HCEC 1CT (cell line): ENCODE measurements at regions not wholly inside any gene's neighbourhood (a gene's known extent, or its start where the extent isn't known, plus 50 kb on each side); places are given as distances from the start of the nearest gene placed in this dataset.
"Not testable (repeated sequence)": the region's sequence is repeated elsewhere in the genome, so short reads cannot be mapped to it uniquely, and the experiment has no call there.

Experiments
- DNase-seq: peaks from one replicate; pipeline ENCODE4 v3.0.0-alpha.2; 2017

DNA sequence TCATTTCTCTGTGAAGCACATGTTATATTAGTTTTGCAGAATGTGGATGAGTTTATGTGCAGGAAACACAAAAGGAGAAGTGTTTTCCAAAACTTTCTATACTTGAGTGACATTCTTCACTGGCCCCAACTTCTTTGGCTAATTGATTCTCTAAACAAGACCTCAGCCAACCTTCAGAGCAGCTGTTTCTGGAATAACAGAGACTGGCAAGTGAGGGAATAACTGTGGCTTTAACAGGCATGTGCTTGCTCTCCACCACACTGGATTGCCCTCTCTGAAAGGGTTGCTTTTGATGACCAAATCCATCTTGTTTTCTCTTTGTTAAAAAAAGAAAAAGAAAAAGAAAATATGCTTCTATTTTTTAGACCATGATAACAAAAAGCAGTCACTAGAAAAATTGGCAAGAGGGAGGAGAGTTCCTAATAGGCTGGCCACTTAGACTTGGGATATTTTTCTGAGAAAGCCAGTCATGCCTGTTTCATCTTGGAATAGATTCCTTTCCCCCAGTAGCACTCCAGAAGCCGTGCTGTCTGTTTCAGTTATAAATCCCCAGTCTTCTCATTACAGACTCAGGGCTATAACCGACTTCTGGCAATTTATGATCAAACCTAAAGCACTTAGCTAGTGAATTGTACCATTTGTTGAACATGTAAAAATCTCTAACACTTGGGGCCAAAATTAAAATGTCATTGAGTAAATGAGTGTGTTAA is 295.0 kb upstream of the NR3C2 start:
- DNase-seq, result no peak

DNA sequence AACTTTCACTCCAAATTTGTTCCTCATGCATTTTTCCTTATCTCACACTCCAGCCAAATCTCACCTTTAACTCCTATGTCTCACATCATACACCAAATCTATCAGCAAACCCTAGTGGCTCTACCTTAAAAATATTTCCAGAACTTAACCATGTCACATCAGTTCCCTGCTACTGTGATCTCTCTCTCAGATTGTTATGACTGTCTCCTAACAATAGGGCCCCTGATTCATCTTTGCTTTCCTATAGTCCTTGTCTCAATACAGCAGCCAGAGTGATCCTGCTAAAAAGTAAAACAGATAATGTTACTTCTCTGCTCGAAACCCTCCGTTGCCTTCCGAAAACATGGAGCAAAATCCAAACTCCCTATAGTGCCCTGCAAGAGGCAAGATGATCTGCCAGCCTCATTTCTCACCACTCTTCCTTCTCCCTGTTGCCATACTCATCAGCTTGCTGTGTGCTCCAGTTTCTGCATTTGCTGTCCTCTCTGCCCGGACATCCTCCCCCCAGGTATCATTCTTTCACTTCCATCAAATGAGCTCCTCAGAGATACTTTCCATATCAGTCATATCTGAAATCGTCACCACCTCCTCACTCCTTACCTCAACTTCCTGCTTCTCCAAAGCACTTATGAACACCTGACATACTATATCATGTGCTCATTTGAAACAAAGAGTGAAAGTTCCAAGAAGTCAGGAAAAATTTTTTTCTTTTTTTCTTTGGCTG is 293.4 kb upstream of the NR3C2 start:
- DNase-seq, result no peak

DNA sequence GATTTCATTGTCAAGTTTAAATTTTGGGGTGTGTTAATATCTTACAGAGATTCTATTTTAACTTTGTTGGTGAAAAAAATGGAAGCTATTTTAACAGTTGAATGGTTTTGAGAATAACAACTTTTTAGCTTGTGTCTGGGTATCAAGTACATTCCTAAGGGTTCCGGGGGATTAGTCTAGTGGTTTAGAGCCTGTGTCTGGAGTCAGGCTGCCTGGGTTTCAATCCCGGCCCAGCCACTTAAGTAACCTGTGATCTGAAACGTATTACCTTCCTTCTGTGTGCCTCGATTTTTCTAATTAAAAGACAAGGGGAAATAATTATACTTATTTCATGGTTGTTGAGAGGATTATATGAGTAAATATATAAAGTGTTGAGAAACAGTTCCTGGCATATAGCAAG is 288.6 kb upstream of the NR3C2 start:
- DNase-seq, result no peak

DNA sequence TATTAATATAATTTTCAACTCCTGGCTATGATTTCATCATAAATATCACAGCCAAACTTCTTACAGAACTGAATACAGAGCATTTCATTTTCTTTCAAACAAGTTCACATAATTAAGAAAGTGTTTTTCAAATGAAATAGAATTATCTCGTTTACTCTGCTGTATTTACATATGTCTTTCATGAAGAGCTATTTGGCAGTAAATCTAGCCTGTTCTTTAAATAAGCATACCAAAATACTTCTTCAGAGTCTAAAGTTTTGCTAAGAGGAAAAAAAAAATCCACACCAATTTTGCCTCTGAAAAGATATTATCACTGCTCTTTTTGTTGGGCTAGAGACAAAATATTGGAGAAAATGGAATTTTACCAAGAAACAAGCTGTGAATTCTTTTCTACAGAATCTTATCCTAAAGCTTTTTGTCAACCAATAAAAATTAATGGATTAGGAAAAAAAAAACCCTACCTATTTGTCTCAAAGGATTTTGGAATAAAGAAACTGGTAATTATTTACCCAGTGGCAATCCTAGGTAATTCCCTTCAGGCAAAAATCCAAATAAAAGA is 287.9 kb upstream of the NR3C2 start:
- no peak for DNase-seq

DNA sequence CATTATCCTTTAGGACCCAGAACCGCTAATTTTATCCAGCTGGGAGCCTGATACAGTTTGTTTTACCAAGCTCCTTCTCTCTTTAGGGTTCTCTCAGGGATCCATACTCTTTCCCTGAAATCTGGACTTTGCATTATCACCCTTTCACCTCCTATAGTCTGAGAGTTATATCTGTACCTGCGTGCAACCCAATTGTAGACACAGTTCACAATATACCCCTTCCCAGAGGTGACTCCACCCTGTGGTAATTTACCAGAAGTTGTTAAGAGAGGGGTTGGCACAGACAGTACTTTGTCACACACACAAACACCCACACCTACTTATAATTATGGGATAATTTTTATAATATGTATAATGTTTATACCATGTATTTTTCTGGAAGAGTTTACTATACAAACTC is 275.8 kb upstream of the NR3C2 start:
- DNase-seq, result no peak

DNA sequence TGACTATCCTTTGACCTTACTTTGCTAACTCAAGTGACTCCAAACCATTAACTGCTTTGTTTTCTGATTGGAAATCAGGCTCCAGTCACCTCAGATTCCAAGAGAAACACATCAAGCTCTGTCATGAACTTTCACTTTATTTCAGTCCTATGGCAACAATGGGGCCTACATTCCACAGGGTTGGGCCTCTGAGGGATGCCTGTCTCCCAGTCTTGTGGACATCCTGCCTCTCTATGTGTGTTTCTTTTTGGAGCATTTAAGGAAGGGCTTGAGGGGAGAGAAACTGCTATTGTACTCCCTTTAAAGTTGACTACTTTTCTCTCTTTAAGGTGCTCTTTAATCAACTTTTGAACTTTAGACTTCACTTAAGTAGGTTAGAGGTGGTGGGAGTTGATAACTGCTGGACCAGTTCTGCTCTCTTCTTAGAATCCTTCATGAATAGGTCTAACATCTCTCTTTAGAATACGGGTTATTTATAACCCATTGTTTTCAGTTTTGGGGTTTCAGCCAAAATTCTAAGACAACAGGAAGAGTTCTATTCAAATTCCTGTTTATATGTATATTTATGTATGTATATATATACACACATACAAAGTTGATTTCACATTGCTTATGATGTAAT is 274.3 kb upstream of the NR3C2 start:
- DNase-seq, result no peak

DNA sequence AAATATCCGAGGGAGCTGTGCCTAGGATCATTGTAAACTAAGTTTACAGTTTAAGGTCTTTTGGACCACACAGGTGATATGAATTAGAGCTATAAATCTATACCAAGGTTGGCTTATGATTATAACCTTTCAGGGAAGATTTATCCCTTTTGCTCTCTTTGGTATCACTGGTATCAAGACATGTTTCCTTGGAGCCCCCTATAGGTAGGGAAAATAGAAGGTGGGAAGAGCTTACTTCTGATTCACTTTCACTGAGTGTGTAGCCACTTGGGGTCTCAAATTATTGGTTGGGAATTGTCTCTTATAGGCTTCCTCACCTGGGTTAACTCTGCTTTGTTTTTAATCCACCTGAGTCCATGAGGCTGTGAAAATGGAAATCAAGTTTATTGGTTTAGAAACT is 262.1 kb upstream of the NR3C2 start:
- DNase-seq, result no peak

DNA sequence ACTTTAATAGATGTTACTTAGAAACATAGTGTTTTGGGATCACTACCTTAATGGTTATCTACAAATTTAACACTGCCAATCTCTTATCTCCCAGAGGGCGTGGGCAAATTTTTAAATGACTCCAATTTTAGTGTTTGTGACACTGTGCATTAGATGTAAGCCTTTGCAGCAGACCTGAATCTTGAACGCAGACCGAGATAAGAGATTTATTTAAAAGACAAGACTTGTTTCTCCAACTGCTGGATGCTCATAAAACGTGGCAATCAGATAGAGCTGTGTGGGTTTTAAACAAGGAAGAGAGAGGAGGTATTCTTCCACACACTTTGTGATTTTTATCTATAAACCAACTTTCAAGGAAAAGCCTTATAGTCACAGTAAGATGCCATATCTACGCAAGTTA is 252.5 kb upstream of the NR3C2 start:
- no peak for DNase-seq

DNA sequence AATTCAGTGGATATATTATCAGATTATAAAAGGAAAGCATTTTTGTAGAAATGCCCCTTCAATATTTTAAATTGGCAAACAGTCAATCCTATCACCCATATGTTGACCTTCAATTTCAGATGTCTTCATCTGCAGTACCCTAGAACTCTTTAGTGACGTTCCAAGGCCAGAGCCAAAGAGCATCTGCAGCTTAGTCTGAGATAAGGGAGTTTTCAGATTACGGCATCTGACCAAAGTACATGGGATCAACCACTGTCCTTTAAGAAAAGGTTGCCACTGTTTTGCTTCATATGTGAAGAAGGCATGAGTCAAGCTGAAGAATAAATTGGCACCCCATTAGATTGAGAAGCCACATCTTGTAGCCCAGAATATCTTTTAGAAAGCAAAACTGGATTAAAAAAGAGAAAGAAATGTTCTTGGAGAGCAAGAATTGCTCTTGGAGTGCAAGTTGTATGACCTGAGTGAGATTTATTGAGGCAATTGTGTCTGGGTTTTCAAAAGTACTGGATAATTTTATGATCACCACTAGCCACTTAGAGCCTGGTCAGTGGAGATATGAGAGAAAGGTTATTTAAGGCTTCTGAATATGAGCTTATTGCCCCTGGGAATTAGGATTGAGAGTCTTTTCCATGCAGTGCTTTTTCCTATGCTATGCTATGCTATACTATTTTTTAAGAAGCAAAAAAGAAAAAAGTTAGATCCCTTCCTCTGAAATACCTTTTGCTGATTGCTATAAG is 251.9 kb upstream of the NR3C2 start:
- no peak for DNase-seq

DNA sequence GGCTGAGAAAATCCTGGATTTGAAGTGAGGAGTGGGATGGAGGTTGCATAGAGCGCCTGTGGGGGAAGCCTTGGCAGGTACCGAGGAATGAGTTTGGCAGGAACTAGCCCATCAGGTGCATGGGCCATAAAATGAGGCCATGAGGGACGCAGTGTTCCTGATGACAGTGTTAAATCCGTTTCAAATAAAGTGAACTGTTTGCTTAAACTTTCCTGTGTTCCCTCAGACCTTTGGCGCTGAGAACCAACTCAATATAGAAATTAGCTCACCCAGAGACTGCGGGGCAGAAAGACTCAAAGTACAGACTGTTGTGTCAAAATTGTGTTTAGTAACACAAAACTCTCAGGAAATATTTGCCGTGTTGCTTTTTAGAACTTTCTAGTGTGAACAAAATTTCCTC is 250.0 kb upstream of the NR3C2 start:
- no peak for DNase-seq

DNA sequence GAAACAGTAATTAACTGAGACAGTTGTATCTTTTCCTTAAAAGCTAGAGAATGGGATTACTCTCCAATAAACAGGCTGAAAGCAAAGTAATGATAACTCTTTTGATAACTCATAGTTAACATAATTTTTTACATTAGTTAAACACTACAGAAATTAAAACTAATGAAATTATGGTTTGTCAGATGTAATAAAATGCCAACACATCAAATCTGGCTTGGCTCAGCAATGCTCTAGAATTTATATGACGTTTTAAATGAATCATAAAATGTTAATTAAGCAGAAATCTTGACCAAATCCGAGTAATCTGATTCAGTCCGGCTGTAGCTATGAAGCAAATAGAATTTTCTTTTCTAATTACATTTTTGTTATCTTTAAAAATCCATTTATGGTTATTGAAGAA is 244.2 kb upstream of the NR3C2 start:
- DNase-seq, result no peak

DNA sequence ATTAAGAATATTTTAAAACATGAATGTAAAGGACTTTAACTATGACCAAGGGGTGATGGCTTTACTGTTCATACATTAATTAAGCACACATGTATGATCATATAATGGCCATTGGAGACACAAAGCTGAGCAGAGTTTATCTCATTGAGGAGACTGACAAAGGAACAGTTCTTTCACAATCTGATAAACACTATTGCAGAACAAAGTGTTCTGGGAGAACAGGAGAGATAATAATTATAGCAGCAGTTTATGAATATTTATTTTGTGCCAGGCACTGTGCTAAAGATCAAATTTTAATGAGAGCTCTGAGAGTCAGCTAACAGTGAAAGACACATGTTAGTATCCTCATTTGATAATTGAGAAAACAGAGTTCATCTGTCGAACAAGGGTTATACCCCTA is 242.4 kb upstream of the NR3C2 start:
- DNase-seq, result no peak

DNA sequence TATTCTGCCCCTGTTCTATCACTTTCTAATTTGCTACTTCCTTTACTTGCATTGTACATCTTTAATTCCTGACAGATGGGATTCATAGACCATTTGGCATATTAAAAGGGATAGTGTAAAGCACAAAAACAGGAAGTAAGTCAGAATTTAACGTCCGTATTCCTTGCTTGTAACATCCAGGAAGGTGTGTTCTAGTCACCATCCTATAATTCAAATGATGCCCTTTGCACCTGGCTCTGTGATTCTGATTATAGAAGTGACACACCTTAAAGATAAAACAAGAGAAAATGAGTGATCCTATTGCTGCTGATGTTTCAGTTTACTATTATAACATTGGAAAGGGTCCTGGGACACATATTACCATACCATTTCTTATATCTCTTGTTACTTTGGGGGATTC is 238.7 kb upstream of the NR3C2 start:
- DNase-seq, result no peak

DNA sequence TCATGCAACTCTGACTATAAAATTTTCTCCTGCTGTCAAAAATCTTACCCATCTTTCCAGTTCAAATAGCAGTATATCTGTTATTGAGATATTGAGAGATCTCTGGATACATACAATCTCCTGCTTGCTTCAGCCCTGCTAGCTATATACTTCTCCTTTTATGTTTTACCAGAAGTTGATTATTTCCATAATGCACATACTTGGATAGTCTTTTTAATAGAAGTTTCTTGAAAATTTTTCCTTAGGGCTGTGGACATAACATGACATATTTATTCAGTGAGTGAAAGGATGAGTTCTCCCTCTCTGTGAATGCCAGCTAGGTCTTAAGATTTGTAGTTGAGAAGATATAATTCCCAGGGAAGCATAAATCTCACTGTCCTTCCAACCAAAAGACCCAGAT is 234.1 kb upstream of the NR3C2 start:
- no peak for DNase-seq

DNA sequence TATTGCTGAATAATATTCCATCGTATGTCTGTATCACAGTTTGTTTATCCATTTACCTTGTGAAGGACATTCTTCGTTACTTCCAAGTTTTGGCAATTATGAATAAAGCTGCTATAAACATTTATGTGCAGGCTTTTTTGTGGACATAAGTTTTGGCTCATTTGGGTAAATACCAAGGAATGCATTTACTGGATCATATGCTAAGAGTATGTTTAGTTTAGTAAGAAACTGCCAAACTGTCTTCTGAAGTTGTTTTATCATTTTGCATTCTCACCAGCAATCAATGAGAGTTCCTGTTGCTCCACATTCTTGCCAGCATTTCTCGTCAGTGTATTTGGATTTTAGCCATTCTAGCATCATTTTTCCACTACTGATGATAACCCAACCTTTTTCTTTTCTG is 232.7 kb upstream of the NR3C2 start:
- no peak for DNase-seq

DNA sequence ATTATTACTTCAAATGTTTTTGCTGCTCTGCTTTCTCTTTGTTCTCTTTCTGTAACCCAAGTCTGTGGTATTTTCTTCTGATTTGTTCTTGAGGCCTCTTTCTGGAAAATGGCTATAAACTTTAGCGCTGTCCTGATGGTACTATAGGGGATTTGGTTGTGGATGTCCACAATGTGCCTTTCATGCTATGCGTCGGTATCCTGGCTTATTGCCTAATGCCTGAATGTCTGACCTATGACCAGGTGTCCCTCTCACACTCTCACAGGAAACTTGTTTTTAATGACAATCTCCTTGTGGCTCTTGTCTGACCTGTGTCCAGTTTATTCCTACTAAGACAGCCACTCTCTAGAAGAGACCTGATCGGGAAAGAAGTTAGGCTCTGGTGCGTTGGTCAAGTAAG is 222.4 kb upstream of the NR3C2 start:
- DNase-seq, result no peak

DNA sequence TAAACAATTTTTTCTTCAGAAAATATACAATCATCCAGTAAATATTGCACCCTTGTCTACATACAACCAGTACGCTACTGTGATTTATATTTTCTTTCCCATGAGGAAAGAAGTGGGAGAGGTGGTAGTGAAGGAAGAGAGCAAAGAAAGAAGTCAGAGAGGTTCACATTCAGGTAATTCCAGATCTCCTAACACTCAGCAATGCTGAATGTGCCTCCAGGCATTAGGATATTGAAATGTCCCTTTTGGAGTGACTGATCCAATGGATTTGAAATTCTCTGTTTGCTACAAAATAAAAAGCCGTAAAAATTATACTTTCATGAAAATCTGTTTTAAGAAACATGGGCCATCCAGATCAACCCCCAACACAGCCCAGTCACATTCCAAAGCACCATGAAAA is 211.9 kb upstream of the NR3C2 start:
- no peak for DNase-seq

DNA sequence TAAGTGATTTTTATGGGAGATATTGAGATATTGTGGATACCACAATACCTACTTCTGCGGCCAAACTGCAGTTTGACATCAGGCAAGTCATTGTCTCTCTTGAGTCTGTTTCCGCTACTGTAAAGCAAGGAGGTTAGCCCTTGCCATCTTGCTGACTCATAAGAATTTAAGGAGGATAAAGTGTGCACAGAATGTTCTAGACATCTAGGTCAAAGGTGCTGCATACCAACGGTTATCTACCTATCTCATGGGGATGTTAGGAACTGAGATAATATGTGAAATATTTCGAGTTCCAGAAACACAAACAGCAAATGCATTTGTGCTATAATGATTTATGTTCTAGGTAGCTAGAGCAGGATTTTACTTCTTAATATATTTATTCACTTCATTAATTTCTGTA is 211.5 kb upstream of the NR3C2 start:
- DNase-seq, result no peak

DNA sequence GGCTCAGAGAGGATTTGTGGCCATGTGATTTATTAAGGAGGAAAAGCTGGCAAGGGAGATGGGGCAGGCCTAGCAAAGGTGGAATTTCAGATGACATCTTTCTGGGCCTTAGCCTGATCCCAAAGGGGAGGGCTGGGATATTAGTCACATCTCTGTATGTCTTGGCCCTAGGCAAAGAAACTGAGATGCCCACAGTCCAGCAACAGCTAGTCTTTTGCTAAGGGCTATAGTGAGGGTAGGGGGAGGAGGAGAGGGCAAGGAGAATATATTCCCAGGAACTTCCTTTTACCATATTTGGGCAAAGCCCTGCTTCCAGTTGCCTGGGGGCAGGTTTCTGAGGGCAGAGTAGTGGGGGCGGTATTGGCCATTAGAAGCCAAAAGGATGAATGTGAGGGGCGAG is 209.8 kb upstream of the NR3C2 start:
- no peak for DNase-seq

DNA sequence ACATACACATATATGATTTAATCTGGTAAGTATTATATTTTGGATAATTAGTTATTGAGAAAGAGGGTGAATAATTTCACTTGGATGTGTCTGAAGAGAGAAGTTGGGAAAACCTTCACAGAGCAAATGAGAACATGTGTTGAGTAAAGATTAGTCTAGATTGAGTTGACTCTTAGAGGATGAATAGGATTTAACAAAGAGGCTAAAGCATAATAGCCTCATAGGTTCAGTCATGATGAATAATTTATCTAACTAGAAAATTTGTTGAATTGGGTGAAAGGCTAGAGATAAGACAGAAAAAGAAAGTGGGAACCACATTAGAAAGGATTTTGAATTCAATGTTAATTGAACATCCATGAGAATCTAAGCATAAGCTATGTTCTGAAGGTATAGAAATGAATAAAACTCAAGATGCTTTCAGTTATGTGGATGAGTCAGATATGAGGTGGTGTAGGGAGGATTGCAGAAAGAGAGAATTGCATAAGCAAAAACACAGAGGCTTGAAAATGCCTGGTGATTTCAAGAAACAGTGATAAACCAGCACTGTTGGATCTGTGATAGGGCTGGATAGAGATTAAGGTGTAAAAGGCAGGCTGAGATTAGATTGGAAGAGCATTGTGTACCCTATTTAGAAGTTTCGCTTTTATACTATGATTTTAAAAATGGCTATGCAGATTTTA is 207.6 kb upstream of the NR3C2 start:
- no peak for DNase-seq

DNA sequence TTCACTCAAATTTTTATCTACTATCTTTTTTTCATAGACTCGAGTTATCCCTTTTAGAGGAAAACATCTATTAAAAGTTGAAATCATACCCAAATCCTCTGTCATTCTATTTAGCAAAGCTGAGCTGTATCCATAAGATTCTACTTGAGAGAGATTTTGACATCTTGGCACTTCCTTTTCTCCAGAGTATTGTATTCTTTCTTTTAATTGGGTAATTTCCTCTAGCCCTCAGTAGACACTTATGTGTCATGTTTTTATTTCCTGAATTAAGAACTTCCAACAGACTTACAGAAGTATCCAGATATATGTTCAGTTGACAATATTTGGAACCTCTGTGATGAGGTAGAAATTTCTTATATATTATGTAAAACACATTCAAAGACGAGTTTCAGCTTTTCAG is 201.6 kb upstream of the NR3C2 start:
- no peak for DNase-seq

DNA sequence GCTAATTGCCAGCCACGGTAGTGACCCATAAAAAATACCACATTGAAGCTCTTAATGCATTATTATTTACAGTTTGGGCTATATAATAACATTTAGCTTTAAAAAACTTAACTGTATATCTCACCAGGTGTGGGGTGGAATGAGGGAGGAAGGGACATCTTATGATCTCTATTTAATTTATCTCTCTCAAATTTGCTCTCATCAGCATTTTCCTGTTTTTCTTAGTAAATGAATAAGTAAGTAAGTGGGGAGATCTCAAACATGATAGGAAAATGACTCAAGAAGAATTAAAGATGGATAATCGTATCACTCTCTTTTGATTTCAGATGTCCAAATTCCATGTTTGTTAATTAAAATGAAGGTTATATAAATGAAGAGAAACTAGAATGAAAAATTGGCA is 200.7 kb upstream of the NR3C2 start:
- DNase-seq, result no peak

DNA sequence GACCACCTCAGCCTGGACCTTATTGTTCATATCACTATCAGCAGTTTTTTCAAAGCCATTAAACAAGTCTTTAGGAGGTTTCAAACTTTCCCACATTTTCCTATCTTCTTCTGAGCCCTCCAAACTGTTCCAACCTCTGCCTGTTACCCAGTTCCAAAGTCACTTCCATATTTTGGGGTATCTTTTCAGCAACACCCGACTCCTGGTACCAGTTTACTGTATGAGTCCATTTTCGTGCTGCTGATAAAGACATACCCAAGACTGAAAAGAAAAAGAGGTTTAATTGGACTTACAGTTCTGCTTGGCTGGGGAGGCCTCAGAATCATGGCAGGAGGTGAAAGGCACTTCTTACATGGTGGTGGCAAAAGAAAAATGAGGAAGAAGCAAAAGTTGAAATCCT is 195.9 kb upstream of the NR3C2 start:
- not testable (repeated sequence) for DNase-seq
